HG02610 (cell line): ENCODE measurements at regions not wholly inside any gene's neighbourhood (a gene's known extent, or its start where the extent isn't known, plus 50 kb on each side); places are given as distances from the start of the nearest gene placed in this dataset.

ENCODE experiments used
- ATAC-seq: cut with Tn5 transposase; IDR thresholded peaks from one replicate; pipeline ENCODE4 v1.9.1; 2021; ENCODE audit warnings: mild to moderate bottlenecking, moderate library complexity; ENCODE audit not compliant: unreplicated experiment

- no peak for ATAC-seq
Observed at GRCh38 chr2:5985536-5986385, 293.6 kb downstream of the SOX11 start.

GRCh38 chr2:5986801-5987787 is 294.9 kb downstream of the SOX11 start:
- no peak for ATAC-seq

DNA sequence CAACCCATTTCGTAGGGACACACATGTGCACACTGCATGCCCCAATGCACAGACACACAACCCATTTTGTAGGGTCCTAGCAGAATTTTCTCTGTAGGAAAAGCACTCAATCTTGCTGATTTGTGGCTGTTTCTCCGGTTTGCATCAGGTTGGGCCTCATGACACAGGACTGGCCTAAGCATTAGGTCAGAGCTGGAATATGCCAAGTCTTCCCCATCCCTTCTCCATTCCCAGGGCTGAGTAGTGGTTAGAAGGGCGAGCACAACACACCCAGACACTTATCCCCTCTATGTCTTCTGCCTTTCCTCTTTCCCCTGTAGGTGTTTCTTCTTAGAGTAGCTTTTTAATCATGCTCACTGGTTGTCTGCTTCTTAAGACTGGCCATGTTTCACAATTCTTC is 295.9 kb downstream of the SOX11 start:
- no peak for ATAC-seq

DNA sequence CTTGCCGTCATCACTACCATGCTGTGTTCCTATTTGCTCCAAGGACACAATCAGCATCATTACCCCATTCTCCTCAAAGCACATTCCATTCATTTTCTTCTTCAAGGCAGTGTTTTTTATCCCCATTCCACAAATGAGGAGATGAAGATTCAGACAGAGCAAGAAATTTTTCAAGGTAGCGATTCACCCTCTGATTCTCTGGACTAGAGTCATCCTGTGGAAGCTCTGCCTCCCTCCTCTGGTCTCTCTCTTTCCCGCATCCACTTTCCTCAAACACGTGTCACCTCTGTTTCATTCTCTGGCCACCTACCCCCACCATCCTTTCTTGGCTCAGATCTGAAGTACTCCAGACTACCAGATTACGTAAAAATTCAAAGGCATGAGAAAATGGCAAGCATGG is 297.9 kb downstream of the SOX11 start:
- no peak for ATAC-seq

GRCh38 chr2:5991305-5991968 is 299.3 kb downstream of the SOX11 start:
- ATAC-seq = no peak

GRCh38 chr2:5995832-5996231 is 303.6 kb downstream of the SOX11 start:
- ATAC-seq = no peak

DNA sequence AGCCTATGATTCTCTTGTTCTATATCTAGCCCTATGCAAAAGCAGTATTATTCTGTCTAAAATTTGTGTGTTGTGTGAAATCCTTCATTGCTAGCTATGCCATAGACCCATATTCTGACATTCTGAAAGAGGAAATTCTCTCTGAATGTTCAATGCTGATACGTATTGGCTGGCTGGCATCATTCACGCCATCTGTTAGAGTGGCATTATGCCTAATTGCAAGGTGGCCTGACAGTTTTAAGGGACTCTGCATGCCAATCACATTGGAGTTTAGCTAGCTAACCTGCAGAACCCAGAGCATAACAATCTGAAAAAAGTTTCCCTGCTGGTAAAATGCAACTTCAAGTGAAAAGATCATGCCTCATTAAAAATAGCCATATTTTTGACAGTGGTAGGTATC is 316.0 kb downstream of the SOX11 start:
- ATAC-seq = no peak

DNA sequence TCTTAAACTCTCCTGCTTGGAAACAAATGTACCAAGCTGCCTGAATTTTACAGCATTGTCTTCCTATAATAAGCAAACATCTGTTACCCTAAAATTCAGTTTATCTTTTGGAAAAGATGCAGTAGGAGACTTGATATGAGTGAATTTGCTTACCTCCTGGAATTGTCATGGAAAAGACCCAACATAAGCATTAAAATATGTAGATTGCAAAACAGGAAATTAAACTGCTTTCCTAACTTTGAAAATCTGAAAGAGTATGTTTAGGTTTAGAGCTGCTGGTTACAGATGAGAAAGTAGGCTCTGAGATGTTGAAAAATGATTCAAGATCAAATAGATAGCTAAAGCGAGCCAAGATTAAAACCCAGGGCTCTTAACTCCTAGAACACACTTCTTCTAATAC is 316.5 kb downstream of the SOX11 start:
- no peak for ATAC-seq

DNA sequence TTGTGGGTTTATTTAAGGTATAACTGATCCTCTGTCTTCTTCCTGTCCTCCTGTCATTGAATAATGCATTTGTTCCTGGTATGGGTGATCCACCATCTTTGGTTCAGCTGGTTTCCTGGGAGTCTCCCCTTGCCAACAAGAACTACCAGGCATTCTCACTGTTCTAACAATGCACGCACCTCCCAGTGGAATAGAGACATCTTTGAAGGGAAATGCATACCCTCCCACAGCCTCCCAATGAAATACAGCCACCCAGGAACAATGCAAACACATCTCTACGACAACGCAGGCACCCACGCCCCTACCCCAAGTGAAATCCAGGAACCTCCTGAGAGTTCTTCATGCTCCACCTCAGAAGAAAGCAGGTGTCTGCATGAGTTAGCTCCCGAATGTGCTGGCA is 318.0 kb downstream of the SOX11 start:
- no peak for ATAC-seq

DNA sequence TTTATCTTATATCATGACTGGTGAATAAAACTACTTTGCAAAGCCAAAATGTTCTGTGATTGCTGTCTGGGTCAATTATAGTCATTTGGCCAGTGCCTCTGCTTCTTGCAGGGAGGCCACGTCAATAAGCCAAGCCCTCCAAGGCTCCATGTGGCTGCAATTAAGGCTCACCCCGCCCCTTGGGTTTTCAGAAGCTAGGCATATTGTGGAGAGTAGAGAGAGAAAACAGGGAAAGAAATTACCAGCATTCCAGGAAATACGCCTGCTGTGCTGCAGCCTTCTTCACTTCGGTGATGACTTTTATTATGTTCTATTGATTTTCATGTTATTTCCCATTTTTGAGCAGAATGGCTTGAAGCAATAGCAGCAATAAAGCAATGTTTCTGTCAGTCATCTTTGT is 319.7 kb downstream of the SOX11 start:
- no peak for ATAC-seq

- no peak for ATAC-seq
Observed at GRCh38 chr2:6017736-6018286, 325.6 kb downstream of the SOX11 start.

DNA sequence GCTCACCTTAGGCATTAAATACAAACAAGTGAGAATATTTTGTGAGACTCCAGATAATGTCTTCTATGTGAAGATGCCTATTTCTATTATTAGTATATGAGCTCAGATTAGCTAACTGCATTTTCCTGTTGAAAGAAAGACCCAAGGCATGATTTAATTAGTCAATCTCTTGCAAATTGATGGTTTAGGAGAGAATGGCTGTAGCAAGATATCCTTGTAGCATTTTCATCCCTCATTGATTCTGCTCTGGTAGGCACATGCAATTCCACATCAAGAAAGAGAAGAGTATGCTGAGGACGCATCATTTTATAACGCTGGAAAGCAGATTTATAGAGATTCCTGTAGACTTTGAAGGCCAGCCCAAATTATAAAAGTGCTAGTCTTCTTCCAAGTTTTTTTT is 332.0 kb downstream of the SOX11 start:
- no peak for ATAC-seq

DNA sequence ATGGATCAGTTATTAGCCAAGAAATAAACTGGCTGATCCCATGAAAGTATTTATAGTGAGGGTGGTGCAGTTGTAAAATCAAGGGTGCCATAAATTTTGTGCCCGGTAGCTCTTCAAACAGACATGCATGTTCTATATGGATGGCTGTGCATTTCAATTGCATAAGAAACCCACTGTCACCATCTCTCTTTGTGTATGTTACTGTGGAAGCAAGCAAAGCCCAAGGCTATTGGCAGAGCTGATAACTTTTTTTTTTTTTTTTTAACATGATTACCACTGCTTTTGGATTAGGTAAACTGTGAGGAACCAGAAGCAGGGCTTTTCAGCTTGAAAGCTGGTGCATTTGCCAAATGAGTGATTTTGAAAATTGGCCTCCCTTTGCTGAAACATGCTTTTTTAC is 332.6 kb downstream of the SOX11 start:
- ATAC-seq = no peak

DNA sequence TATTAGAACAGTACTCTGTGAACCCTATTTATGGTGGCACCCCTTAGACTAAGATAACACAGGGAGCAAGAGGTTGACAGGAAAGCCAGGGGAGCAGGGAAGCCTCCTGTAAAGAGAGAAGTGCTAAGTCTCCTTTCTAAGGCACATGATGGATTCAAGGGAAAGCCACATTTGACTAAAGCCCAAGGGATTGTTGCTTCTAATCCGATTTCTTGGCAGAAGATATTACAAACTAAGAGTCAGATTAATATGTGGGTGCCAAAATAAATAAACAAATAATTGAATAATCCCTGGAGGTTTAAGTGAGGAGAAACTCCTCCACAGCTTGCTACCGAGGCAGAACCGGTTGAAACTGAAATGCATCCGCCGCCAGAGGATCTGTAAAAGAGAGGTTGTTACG is 333.2 kb downstream of the SOX11 start:
- no peak for ATAC-seq

- ATAC-seq = no peak
Observed at GRCh38 chr2:6027066-6027465, 334.9 kb downstream of the SOX11 start.

DNA sequence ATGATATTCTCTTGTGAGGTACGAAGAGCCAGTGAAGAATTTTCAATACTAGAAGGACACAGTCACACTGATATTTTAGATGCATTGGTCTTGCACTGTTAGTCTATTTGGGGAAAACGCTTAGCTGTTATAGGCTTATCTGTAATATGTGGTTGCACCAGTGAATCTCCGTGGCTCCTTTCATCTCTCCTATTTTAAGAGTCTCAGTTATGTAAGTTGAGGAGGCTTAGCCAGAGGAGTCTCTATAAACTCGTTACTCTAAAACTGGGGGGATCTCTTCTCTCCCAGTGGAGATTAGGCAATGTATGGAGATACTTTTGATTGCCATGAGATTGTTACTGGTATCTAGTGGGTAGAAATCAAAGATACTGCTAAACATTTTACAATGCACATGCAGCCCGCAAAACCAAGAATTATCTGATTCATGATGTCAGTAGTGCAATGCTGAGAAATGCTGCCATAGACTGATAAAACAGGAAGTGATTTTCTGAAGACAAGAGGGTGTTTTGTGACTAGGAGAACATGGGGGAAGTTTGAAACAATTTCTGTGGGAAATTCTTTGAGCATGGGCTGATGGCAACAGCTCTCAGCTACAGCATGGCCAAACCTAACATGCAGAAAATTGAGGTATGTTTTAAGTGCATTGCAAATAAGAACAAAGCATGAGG is 339.1 kb downstream of the SOX11 start:
- no peak for ATAC-seq

DNA sequence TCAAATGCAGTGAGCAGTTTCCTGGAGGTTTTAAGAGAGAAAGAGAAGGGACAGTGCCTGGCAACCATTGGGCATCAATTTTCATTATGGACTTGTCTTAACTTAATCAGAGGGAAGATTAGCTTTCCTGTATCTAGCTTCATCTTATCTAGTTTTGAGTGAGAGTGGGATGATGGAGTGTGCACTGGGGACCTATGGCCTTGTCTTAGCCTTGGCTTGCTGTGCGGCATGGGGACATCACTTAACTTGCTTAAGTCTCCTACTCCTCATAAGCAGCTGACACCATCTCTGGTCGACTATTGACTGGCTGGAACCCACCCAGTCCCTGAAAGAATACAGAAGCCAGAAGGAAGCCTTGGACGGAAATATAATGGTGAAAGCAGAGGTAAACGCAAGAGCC is 344.0 kb downstream of the SOX11 start:
- ATAC-seq = no peak

- ATAC-seq = no peak
Observed at GRCh38 chr2:6043238-6043637, 351.1 kb downstream of the SOX11 start.

- ATAC-seq = no peak
Observed at GRCh38 chr2:6052649-6053048, 360.5 kb downstream of the SOX11 start.

GRCh38 chr2:6053743-6054142 is 361.6 kb downstream of the SOX11 start:
- no peak for ATAC-seq
